NCI-H1092 treated with DMSO at 0.1 percent for 48 hours (cell line): ENCODE measurements at regions not wholly inside any gene's neighbourhood (a gene's known extent, or its start where the extent isn't known, plus 50 kb on each side); places are given as distances from the start of the nearest gene placed in this dataset.

ENCODE experiments used
- DNase-seq: peaks from one replicate; lab custom pipeline; 2025; lab: John Stamatoyannopoulos, UW

- DNase-seq = no peak
Measured at GRCh38 chr4:30783751-30784150, 63.6 kb downstream of the PCDH7 start.

GRCh38 chr4:30789219-30789671, 69.1 kb downstream of the PCDH7 start:
- no peak for DNase-seq

- DNase-seq = no peak
Measured at GRCh38 chr4:30790123-30790522, 70.0 kb downstream of the PCDH7 start.

GRCh38 chr4:30790998-30791397, 70.8 kb downstream of the PCDH7 start:
- no peak for DNase-seq

GRCh38 chr4:30792601-30793000, 72.4 kb downstream of the PCDH7 start:
- DNase-seq = no peak

- no peak for DNase-seq
Measured at GRCh38 chr4:30801876-30802275, 81.7 kb downstream of the PCDH7 start.

GRCh38 chr4:30802622-30803323, 82.6 kb downstream of the PCDH7 start:
- no peak for DNase-seq

GRCh38 chr4:30808276-30808675, 88.1 kb downstream of the PCDH7 start:
- DNase-seq = no peak

- DNase-seq = no peak
Measured at GRCh38 chr4:30811296-30811695, 91.1 kb downstream of the PCDH7 start.

GRCh38 chr4:30815685-30816084, 95.5 kb downstream of the PCDH7 start:
- DNase-seq = no peak

GRCh38 chr4:30817447-30817846, 97.3 kb downstream of the PCDH7 start:
- DNase-seq = no peak

- DNase-seq = no peak
Measured at GRCh38 chr4:30818541-30818940, 98.4 kb downstream of the PCDH7 start.

GRCh38 chr4:30821275-30821674, 101.1 kb downstream of the PCDH7 start:
- no peak for DNase-seq

- no peak for DNase-seq
Measured at GRCh38 chr4:30821859-30822612, 101.9 kb downstream of the PCDH7 start.

- DNase-seq = no peak
Measured at GRCh38 chr4:30822911-30823551, 102.9 kb downstream of the PCDH7 start.

GRCh38 chr4:30825008-30825770, 105.0 kb downstream of the PCDH7 start:
- no peak for DNase-seq

- DNase-seq = no peak
Measured at GRCh38 chr4:30828264-30828926, 108.2 kb downstream of the PCDH7 start.

GRCh38 chr4:30832639-30833038, 112.5 kb downstream of the PCDH7 start:
- no peak for DNase-seq

GRCh38 chr4:30833206-30833605, 113.0 kb downstream of the PCDH7 start:
- no peak for DNase-seq

GRCh38 chr4:30835044-30835443, 114.9 kb downstream of the PCDH7 start:
- DNase-seq = no peak

GRCh38 chr4:30836231-30836630, 116.1 kb downstream of the PCDH7 start:
- DNase-seq = no peak

- DNase-seq = no peak
Measured at GRCh38 chr4:30837131-30837539, 117.0 kb downstream of the PCDH7 start.
